ENCODE measurements at regions not wholly inside any gene's neighbourhood (a gene's known extent, or its start where the extent isn't known, plus 50 kb on each side); places are given as distances from the start of the nearest gene placed in this dataset.

- TF ChIP-seq CTCF (IDR thresholded peaks at IDR 0.05) = no peak
- TF ChIP-seq POLR2A (IDR thresholded peaks at IDR 0.05) = no peak
- TF ChIP-seq POLR2AphosphoS5 (IDR thresholded peaks at IDR 0.05) = no peak
- TF ChIP-seq EP300 (IDR thresholded peaks at IDR 0.05) = no peak
Observed at GRCh38 chr17:51510940-51511339, 250.6 kb downstream of the UTP18 start.
